ENCODE measurements at regions not wholly inside any gene's neighbourhood (a gene's known extent, or its start where the extent isn't known, plus 50 kb on each side); places are given as distances from the start of the nearest gene placed in this dataset.

- H3K9me3 ChIP-seq, result no peaks in the 10 kb centered on the region
- TF ChIP-seq, protein P1, sequence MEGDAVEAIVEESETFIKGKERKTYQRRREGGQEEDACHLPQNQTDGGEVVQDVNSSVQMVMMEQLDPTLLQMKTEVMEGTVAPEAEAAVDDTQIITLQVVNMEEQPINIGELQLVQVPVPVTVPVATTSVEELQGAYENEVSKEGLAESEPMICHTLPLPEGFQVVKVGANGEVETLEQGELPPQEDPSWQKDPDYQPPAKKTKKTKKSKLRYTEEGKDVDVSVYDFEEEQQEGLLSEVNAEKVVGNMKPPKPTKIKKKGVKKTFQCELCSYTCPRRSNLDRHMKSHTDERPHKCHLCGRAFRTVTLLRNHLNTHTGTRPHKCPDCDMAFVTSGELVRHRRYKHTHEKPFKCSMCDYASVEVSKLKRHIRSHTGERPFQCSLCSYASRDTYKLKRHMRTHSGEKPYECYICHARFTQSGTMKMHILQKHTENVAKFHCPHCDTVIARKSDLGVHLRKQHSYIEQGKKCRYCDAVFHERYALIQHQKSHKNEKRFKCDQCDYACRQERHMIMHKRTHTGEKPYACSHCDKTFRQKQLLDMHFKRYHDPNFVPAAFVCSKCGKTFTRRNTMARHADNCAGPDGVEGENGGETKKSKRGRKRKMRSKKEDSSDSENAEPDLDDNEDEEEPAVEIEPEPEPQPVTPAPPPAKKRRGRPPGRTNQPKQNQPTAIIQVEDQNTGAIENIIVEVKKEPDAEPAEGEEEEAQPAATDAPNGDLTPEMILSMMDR (IDR thresholded peaks at IDR 0.05), result no peak
- no peak for TF ChIP-seq POLR2A (IDR thresholded peaks at IDR 0.05)
- 59% methylated on average over 14 of the region's 14 CpGs for WGBS, 2 donors
- no peaks in the 10 kb centered on the region for H3K4me1 ChIP-seq
- intact Hi-C loops (cut with DNase I; ENCODE audit: low total_unique reads), result no loop called here
- no peaks in the 10 kb centered on the region for H3K36me3 ChIP-seq (ENCODE audit: low read depth, missing control alignments)
- no peak overlapping the region for H3K27ac ChIP-seq
- no peak overlapping the region for H3K4me3 ChIP-seq
- no peak for DNase-seq
- no peaks in the 10 kb centered on the region for H3K27me3 ChIP-seq
Observed at GRCh38 chr1:5267603-5268235, 613.3 kb downstream of the AJAP1 start.

GRCh38 chr1:5265438-5266075 is 611.1 kb downstream of the AJAP1 start:
- TF ChIP-seq, protein P1 (IDR thresholded peaks at IDR 0.05), result no peak
- no peak for TF ChIP-seq POLR2A (IDR thresholded peaks at IDR 0.05)
- H3K4me3 ChIP-seq, result no peak overlapping the region
- H3K36me3 ChIP-seq (ENCODE audit: low read depth, missing control alignments), result no peaks in the 10 kb centered on the region
- intact Hi-C loops (cut with DNase I; ENCODE audit: low total_unique reads), result no loop called here
- no peak overlapping the region for H3K27ac ChIP-seq
- 69 to 72% methylated on average over 14 of the region's 14 CpGs for WGBS, 2 donors
- no peaks in the 10 kb centered on the region for H3K9me3 ChIP-seq
- H3K27me3 ChIP-seq, result no peaks in the 10 kb centered on the region
- H3K4me1 ChIP-seq, result no peaks in the 10 kb centered on the region
- DNase-seq, result no peak

- Histone ChIP-seq H3K4me3 (no peak overlapping the region), H3K9me3 (no peaks in the 10 kb centered on the region), H3K27ac (no peak overlapping the region), H3K36me3 (ENCODE audit: low read depth, missing control alignments) (no peaks in the 10 kb centered on the region), H3K4me1 (no peaks in the 10 kb centered on the region), H3K27me3 (no peaks in the 10 kb centered on the region)
- WGBS, 2 donors, result 75% methylated on average over 6 of the region's 6 CpGs
- TF ChIP-seq, protein P1 (IDR thresholded peaks at IDR 0.05), result no peak
- no peak for TF ChIP-seq POLR2A (IDR thresholded peaks at IDR 0.05)
- DNase-seq, result no peak
- intact Hi-C loops (cut with DNase I; ENCODE audit: low total_unique reads), result no loop called here
Observed at GRCh38 chr1:5264476-5264875, 610.1 kb downstream of the AJAP1 start.

GRCh38 chr1:5256793-5257192 is 602.4 kb downstream of the AJAP1 start:
- Histone ChIP-seq H3K36me3 (ENCODE audit: low read depth, missing control alignments) (no peaks in the 10 kb centered on the region), H3K9me3 (no peaks in the 10 kb centered on the region), H3K27me3 (no peaks in the 10 kb centered on the region), H3K27ac (no peak overlapping the region), H3K4me1 (no peaks in the 10 kb centered on the region), H3K4me3 (no peak overlapping the region)
- TF ChIP-seq, protein P1 (IDR thresholded peaks at IDR 0.05), result no peak
- TF ChIP-seq POLR2A (IDR thresholded peaks at IDR 0.05), result no peak
- intact Hi-C loops (cut with DNase I; ENCODE audit: low total_unique reads), result no loop called here
- 81 to 82% methylated on average over 2 of the region's 2 CpGs for WGBS, 2 donors
- DNase-seq, result no peak

GRCh38 chr1:5254975-5255374 is 600.6 kb downstream of the AJAP1 start:
- WGBS, 2 donors, result 89 to 93% methylated on average over 2 of the region's 2 CpGs
- Histone ChIP-seq H3K4me3 (no peak overlapping the region), H3K27ac (no peak overlapping the region), H3K27me3 (no peaks in the 10 kb centered on the region), H3K9me3 (no peaks in the 10 kb centered on the region), H3K4me1 (no peaks in the 10 kb centered on the region), H3K36me3 (ENCODE audit: low read depth, missing control alignments) (no peaks in the 10 kb centered on the region)
- TF ChIP-seq, protein P1 (IDR thresholded peaks at IDR 0.05), result no peak
- no peak for TF ChIP-seq POLR2A (IDR thresholded peaks at IDR 0.05)
- no peak for DNase-seq
- intact Hi-C loops (cut with DNase I; ENCODE audit: low total_unique reads), result no loop called here
